ENCODE measurements at regions not wholly inside any gene's neighbourhood (a gene's known extent, or its start where the extent isn't known, plus 50 kb on each side); places are given as distances from the start of the nearest gene placed in this dataset.

DNA sequence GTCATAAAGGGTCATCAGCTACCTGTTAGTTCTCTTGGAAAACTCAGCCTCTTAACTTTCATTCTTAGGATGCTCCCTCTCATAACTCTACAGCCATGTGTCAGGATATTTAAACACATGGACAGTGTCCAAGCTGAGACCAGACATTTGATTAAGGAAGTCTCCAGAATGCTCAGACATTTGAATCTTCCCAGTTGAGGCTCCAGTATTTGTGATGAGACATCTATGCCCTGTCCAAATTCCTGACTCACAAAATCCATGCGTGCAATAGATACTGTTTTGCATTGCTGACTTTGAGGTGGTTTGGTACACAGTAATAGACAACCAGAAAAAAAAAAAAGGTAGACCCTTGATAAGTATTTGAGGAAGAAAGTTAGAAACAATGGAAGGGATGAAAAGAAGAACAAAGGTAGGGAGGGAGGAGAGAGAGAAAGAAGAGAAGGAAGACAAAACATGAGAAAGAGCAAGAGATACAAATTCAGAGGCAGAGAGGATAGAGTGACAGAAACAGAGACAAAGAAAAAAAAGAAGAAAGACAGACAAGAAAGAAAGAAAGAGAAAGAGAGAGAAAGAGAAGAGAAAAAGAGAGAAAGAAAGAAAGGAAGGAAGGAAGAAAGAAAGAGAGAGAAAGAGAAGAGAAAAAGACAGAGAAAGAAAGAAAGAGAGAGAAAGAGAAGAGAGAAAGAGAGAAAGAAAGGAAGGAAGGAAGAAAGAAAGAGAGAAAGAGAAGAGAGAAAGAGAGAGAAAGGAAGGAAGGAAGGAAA, 275.5 kb upstream of the PRMT6 start:
- intact Hi-C loops (cut with micrococcal nuclease) = no loop called here
- no peak overlapping the region for H3K27ac ChIP-seq (replicated peaks)
- no peaks in the 10 kb centered on the region for H3K4me1 ChIP-seq
- H3K27me3 ChIP-seq (ENCODE audit: low read depth) = no peaks in the 10 kb centered on the region
- DNase-seq = no peak
- TF ChIP-seq, protein P1, sequence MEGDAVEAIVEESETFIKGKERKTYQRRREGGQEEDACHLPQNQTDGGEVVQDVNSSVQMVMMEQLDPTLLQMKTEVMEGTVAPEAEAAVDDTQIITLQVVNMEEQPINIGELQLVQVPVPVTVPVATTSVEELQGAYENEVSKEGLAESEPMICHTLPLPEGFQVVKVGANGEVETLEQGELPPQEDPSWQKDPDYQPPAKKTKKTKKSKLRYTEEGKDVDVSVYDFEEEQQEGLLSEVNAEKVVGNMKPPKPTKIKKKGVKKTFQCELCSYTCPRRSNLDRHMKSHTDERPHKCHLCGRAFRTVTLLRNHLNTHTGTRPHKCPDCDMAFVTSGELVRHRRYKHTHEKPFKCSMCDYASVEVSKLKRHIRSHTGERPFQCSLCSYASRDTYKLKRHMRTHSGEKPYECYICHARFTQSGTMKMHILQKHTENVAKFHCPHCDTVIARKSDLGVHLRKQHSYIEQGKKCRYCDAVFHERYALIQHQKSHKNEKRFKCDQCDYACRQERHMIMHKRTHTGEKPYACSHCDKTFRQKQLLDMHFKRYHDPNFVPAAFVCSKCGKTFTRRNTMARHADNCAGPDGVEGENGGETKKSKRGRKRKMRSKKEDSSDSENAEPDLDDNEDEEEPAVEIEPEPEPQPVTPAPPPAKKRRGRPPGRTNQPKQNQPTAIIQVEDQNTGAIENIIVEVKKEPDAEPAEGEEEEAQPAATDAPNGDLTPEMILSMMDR (IDR thresholded peaks at IDR 0.05; ENCODE audit: borderline replicate concordance) = no peak
- H3K9me3 ChIP-seq (replicated peaks) = peaks cover 18% of the 10 kb centered on the region
- H3K4me3 ChIP-seq = no peak overlapping the region
- no peaks in the 10 kb centered on the region for H3K36me3 ChIP-seq

DNA sequence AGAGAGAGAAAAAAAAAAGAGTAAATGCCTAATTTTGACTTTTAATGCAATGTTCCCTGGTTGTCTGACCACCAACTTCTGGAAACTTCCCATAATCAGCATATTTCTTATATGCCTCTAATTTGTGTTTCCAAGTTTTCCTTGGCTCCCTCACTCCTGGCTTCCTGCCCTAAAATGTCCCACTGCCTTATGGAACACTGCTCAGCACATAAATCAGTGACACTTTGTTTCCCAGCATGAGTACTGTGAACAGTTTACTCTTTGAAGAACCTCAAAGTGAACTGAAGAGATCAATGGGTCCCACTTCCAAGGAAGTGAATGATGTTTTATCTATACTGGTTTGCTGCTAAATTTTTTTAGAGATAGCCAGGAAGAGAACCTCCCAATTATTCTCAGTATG, 271.3 kb upstream of the PRMT6 start:
- Histone ChIP-seq H3K27ac (replicated peaks) (no peak overlapping the region), H3K27me3 (ENCODE audit: low read depth) (no peaks in the 10 kb centered on the region), H3K36me3 (no peaks in the 10 kb centered on the region), H3K4me1 (no peaks in the 10 kb centered on the region), H3K9me3 (replicated peaks) (no peaks in the 10 kb centered on the region), H3K4me3 (no peak overlapping the region)
- DNase-seq = no peak
- intact Hi-C loops (cut with micrococcal nuclease) = no loop called here
- TF ChIP-seq, protein P1 (IDR thresholded peaks at IDR 0.05; ENCODE audit: borderline replicate concordance) = no peak

DNA sequence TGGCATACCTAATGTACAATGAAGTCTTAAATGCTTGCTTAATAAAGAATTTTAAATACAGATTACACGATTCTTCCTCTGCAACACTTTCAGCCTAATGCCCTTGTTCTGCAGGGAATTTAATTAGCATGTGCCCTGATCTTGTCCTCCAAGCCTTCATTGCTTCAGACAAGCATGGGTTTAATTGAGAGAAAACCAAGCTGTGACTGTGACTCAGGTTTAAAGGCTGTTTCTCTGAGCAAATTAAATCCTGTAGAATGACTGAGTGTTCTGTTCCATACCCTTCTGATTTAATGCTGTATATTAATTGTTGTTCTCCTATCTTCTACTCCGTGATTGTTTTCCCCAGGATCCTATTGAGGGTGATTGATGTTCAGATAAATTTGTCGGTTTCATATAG, 269.0 kb upstream of the PRMT6 start:
- no peaks in the 10 kb centered on the region for H3K27me3 ChIP-seq (ENCODE audit: low read depth)
- H3K4me3 ChIP-seq = no peak overlapping the region
- intact Hi-C loops (cut with micrococcal nuclease) = no loop called here
- H3K4me1 ChIP-seq = no peaks in the 10 kb centered on the region
- DNase-seq = no peak
- H3K27ac ChIP-seq (replicated peaks) = no peak overlapping the region
- TF ChIP-seq, protein P1 (IDR thresholded peaks at IDR 0.05; ENCODE audit: borderline replicate concordance) = no peak
- H3K9me3 ChIP-seq (replicated peaks) = no peaks in the 10 kb centered on the region
- H3K36me3 ChIP-seq = no peaks in the 10 kb centered on the region

DNA sequence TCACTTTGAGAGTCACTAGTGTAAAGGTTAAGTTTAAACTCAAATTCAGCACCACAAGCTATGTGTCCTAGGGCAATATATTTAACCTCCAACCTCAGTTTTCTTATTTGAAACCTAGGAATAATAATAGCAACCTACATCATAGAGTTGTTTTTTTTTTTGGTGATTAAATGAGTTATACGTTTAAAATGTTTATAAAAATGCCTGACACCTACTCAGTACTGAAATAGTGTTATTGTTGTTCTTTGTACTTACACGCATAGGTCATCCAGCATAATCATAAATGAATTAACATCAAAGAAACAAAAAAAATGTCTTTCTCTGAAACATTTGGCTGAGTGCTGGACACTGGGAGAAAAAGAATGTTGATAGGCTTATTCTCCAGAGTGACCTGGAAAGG, 266.8 kb upstream of the PRMT6 start:
- no peaks in the 10 kb centered on the region for H3K9me3 ChIP-seq (replicated peaks)
- no peaks in the 10 kb centered on the region for H3K36me3 ChIP-seq
- TF ChIP-seq, protein P1 (IDR thresholded peaks at IDR 0.05; ENCODE audit: borderline replicate concordance) = no peak
- no peak overlapping the region for H3K4me3 ChIP-seq
- no peaks in the 10 kb centered on the region for H3K27me3 ChIP-seq (ENCODE audit: low read depth)
- H3K4me1 ChIP-seq = no peaks in the 10 kb centered on the region
- no peak for DNase-seq
- intact Hi-C loops (cut with micrococcal nuclease) = no loop called here
- no peak overlapping the region for H3K27ac ChIP-seq (replicated peaks)

DNA sequence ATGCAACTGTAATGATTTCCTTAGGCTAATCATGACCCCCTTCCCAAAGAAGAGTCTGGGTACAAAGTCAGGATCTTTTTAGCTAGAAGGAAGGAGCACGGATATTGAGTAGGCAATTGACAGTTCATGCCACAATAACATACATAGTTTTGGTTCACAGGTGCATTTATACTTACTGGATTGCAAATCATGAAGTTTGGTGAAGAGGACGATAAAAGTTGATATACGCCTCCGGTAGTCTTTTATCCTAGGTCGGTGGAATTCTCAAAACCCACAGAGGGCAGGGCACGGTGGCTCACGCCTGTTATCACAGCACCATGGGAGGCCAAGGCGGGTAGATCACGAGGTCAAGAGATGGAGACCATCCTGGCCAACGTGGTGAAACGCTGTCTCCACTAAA, 265.4 kb upstream of the PRMT6 start:
- intact Hi-C loops (cut with micrococcal nuclease) = no loop called here
- Histone ChIP-seq H3K4me1 (no peaks in the 10 kb centered on the region), H3K27me3 (ENCODE audit: low read depth) (no peaks in the 10 kb centered on the region), H3K27ac (replicated peaks) (no peak overlapping the region), H3K36me3 (no peaks in the 10 kb centered on the region), H3K4me3 (no peak overlapping the region), H3K9me3 (replicated peaks) (no peaks in the 10 kb centered on the region)
- TF ChIP-seq, protein P1 (IDR thresholded peaks at IDR 0.05; ENCODE audit: borderline replicate concordance) = no peak
- DNase-seq = no peak

Measured in left ventricle myocardium inferior (tissue), 1 donor.